GM12892 (cell line): ENCODE measurements at regions not wholly inside any gene's neighbourhood (a gene's known extent, or its start where the extent isn't known, plus 50 kb on each side); places are given as distances from the start of the nearest gene placed in this dataset.

ENCODE experiments used
- POLR2A ChIP-seq: IDR thresholded peaks from 2 replicates; pipeline ENCODE4 v1.6.1; 2011; ENCODE audit warnings: low read depth, low read length, control low read depth
- POLR2AphosphoS5 ChIP-seq: IDR thresholded peaks from 2 replicates; pipeline ENCODE4 v1.6.1; 2011; ENCODE audit warnings: low read depth, low read length, control low read depth

GRCh38 chr4:128721896-128722295 is 87.6 kb upstream of the JADE1 start:
- TF ChIP-seq POLR2AphosphoS5 (no peak), POLR2A (no peak)
